H1 (cell line): ENCODE measurements at regions not wholly inside any gene's neighbourhood (a gene's known extent, or its start where the extent isn't known, plus 50 kb on each side); places are given as distances from the start of the nearest gene placed in this dataset.

ENCODE experiments used
- CTCF ChIA-PET: fragments of 300-600 bp; sonication (Branson Sonifier 250); formaldehyde crosslinking; loops from one replicate; lab custom pipeline; 2021; ENCODE audit not compliant: partially characterized antibody; lab: Charles Lee
- POLR2A ChIA-PET: fragments of 300-600 bp; sonication (Branson Sonifier 250); formaldehyde crosslinking; loops from one replicate; lab custom pipeline; 2021; ENCODE audit warnings: inconsistent platforms; ENCODE audit not compliant: partially characterized antibody; lab: Charles Lee
- DNase-seq, 2 experiments: peaks; one replicate each; pipeline versions ENCODE4 v3.0.0 to v3.0.0-alpha.2; 2010 to 2022; ENCODE audit warnings: low spot score in 2 of 2, low read depth in 1 of 2, mixed read lengths in 1 of 2
- FAIRE-seq: peaks from 2 replicates; lab custom pipeline; 2011; peaks lifted over from hg19 to GRCh38; lab: Jason Lieb, UNC
- H2AFZ ChIP-seq: 2 replicates; pipeline ENCODE4 v1.8.1; 2012; ENCODE audit warnings: low read length, inconsistent platforms
- H2AK5ac ChIP-seq: 2 replicates; pipeline ENCODE4 v1.6.1; 2013; ENCODE audit warnings: low read depth, low read length
- H2BK120ac ChIP-seq: replicated peaks from 2 replicates; pipeline ENCODE3; 2013; ENCODE audit warnings: low read depth, low read length, inconsistent platforms
- H2BK12ac ChIP-seq: 2 replicates; pipeline ENCODE4 v1.6.1; 2013; ENCODE audit warnings: low read depth, low read length
- H2BK15ac ChIP-seq: 2 replicates; pipeline ENCODE4 v1.6.1; 2013; ENCODE audit warnings: low read length
- H2BK20ac ChIP-seq: 2 replicates; pipeline ENCODE4 v1.6.1; 2013; ENCODE audit warnings: low read length
- H2BK5ac ChIP-seq: 2 replicates; pipeline ENCODE4 v1.6.1; 2013; ENCODE audit warnings: low read depth, low read length
- H3K14ac ChIP-seq: 2 replicates; pipeline ENCODE4 v1.6.1; 2013; ENCODE audit warnings: inconsistent platforms; ENCODE audit not compliant: insufficient read length
- H3K18ac ChIP-seq: 2 replicates; pipeline ENCODE4 v1.6.1; 2013; ENCODE audit warnings: low read length; ENCODE audit errors: extremely low read depth
- H3K23ac ChIP-seq: 2 replicates; pipeline ENCODE4 v1.6.1; 2013; ENCODE audit warnings: inconsistent platforms; ENCODE audit not compliant: insufficient read length
- H3K23me2 ChIP-seq: 2 replicates; pipeline ENCODE4 v1.6.1; 2013; ENCODE audit warnings: low read depth, low read length
- H3K27ac ChIP-seq: 2 replicates; pipeline ENCODE4 v1.6.1; 2011; ENCODE audit warnings: low read depth, low read length, inconsistent platforms
- H3K27me3 ChIP-seq, 4 experiments: replicated peaks in 1 of 4; 1 replicate in 1 of 4; 2 replicates in 3 of 4; pipeline versions ENCODE4 v1.6.1 to v1.8.1; 2011 to 2013; ENCODE audit warnings: low read length in 3 of 4, mild to moderate bottlenecking in 3 of 4, inconsistent platforms in 2 of 4, mixed read lengths in 2 of 4, moderate library complexity in 1 of 4; ENCODE audit not compliant: control insufficient read depth in 3 of 4, insufficient read depth in 3 of 4; ENCODE audit errors: extremely low read depth in 1 of 4
- H3K36me3 ChIP-seq, 4 experiments: 2 replicates each; pipeline versions ENCODE4 v1.6.1 to v1.8.1; 2011 to 2013; ENCODE audit warnings: mild to moderate bottlenecking in 4 of 4, low read length in 3 of 4, moderate library complexity in 2 of 4, control low read depth in 1 of 4, inconsistent platforms in 1 of 4; ENCODE audit not compliant: insufficient read depth in 4 of 4, control insufficient read depth in 2 of 4
- H3K4ac ChIP-seq: replicated peaks from 2 replicates; pipeline ENCODE3; 2013; ENCODE audit warnings: low read length, low read depth, mixed read lengths, inconsistent platforms; ENCODE audit not compliant: insufficient read length
- H3K4me1 ChIP-seq, 4 experiments: replicated peaks in 1 of 4; 1 replicate in 1 of 4; 2 replicates in 3 of 4; pipeline versions ENCODE4 v1.6.1 to v1.8.1; 2011 to 2013; ENCODE audit warnings: low read length in 3 of 4, inconsistent platforms in 2 of 4, mixed read lengths in 1 of 4; ENCODE audit not compliant: insufficient read depth in 4 of 4, control insufficient read depth in 3 of 4
- H3K4me2 ChIP-seq, 2 experiments: 2 replicates each; pipeline versions ENCODE4 v1.6.1 to v1.8.1; 2011 to 2013; ENCODE audit warnings: low read depth in 2 of 2, low read length in 2 of 2, control low read depth in 1 of 2, inconsistent platforms in 1 of 2, mild to moderate bottlenecking in 1 of 2; ENCODE audit not compliant: insufficient read depth in 1 of 2
- H3K4me3 ChIP-seq, 4 experiments: fragments of 200-600, 300-600 bp in 1 of 4; sonication (generic), shearing (Covaris generic), sonication (Bioruptor Twin) in 1 of 4; 2 replicates each; pipeline versions ENCODE4 v1.5.1 to v1.8.1; 2011 to 2016; ENCODE audit warnings: low read length in 4 of 4, low read depth in 3 of 4, control low read depth in 2 of 4, inconsistent platforms in 2 of 4, mild to moderate bottlenecking in 2 of 4, mixed read lengths in 1 of 4, moderate library complexity in 1 of 4; ENCODE audit not compliant: insufficient read depth in 2 of 4; ENCODE audit errors: extremely low read depth in 1 of 4
- H3K56ac ChIP-seq: replicated peaks from 2 replicates; pipeline ENCODE3; 2013; ENCODE audit warnings: low read depth, mild to moderate bottlenecking, mixed read lengths, low read length, inconsistent platforms; ENCODE audit not compliant: insufficient read length
- H3K79me1 ChIP-seq: 2 replicates; pipeline ENCODE4 v1.6.1; 2013; ENCODE audit warnings: low read depth, low read length, control low read depth
- H3K79me2 ChIP-seq, 2 experiments: 2 replicates each; pipeline versions ENCODE4 v1.6.1 to v1.8.1; 2012 to 2013; ENCODE audit warnings: low read length in 2 of 2, mild to moderate bottlenecking in 2 of 2, inconsistent platforms in 1 of 2; ENCODE audit not compliant: insufficient read depth in 2 of 2, control insufficient read depth in 1 of 2
- H3K9ac ChIP-seq, 4 experiments: replicated peaks in 1 of 4; 1 replicate in 1 of 4; 2 replicates in 3 of 4; pipeline versions ENCODE4 v1.6.1 to v1.8.1; 2011 to 2013; ENCODE audit warnings: low read depth in 3 of 4, low read length in 3 of 4, control low read depth in 2 of 4, mild to moderate bottlenecking in 2 of 4, moderate library complexity in 2 of 4, inconsistent platforms in 1 of 4; ENCODE audit errors: extremely low read depth in 1 of 4
- H3K9me3 ChIP-seq, 2 experiments: 2 replicates each; pipeline versions ENCODE4 v1.6.1 to v1.8.1; 2012 to 2013; ENCODE audit warnings: mild to moderate bottlenecking in 2 of 2, moderate library complexity in 2 of 2, control low read depth in 1 of 2, inconsistent platforms in 1 of 2, low read depth in 1 of 2, low read length in 1 of 2, mixed read lengths in 1 of 2; ENCODE audit not compliant: insufficient read depth in 2 of 2
- H4K20me1 ChIP-seq, 2 experiments: replicated peaks in 1 of 2; 2 replicates each; pipeline versions ENCODE3 to v1.8.1; 2011 to 2013; ENCODE audit warnings: inconsistent platforms in 2 of 2, low read length in 2 of 2, mild to moderate bottlenecking in 1 of 2; ENCODE audit not compliant: insufficient read depth in 2 of 2, control insufficient read depth in 1 of 2
- H4K5ac ChIP-seq: 2 replicates; pipeline ENCODE4 v1.6.1; 2013; ENCODE audit warnings: low read length, low read depth, mixed read lengths, inconsistent platforms; ENCODE audit not compliant: insufficient read length
- H4K8ac ChIP-seq: 2 replicates; pipeline ENCODE4 v1.8.0; 2013; ENCODE audit warnings: mild to moderate bottlenecking, moderate library complexity, low read length, inconsistent platforms; ENCODE audit not compliant: insufficient read depth; ENCODE audit errors: extremely low read depth
- H4K91ac ChIP-seq: replicated peaks from 2 replicates; pipeline ENCODE3; 2013; ENCODE audit warnings: low read length, mixed read lengths, inconsistent platforms; ENCODE audit not compliant: insufficient read length
- HDAC6 ChIP-seq: IDR thresholded peaks from one replicate; pipeline ENCODE4 v1.7.1; 2012; ENCODE audit warnings: low read depth, mild to moderate bottlenecking, inconsistent platforms, low read length, moderate library complexity
- RFX5 ChIP-seq: IDR thresholded peaks from 2 replicates; pipeline ENCODE4 v1.6.1; 2011; ENCODE audit warnings: low read depth, low read length, improper control_type of control experiment, borderline replicate concordance
- WGBS, 2 experiments: shearing (Covaris generic) in 1 of 2; methylation state at CpG; one replicate each; pipeline versions ENCODE4 v1.1.6 to v1.1.7; 2013 to 2015; ENCODE audit warnings: low lambda C conversion rate in 2 of 2, mixed read lengths in 2 of 2, inconsistent platforms in 1 of 2, low coverage in 1 of 2, missing lambda C conversion rate in 1 of 2; ENCODE audit not compliant: insufficient replicate concordance in 2 of 2, insufficient coverage in 1 of 2, insufficient read length in 1 of 2; ENCODE audit errors: extremely low coverage in 1 of 2, missing lambda C conversion rate in 1 of 2; 5-methylcytosine and 5-hydroxymethylcytosine counted together

GRCh38 chr21:35583566-35584216 is 476.6 kb downstream of the SETD4 start:
- no peak for TF ChIP-seq HDAC6
- TF ChIP-seq RFX5: no peak
- TF ChIP-seq, all 59 proteins: peak for 0
- Histone ChIP-seq H3K27ac (no peak overlapping the region), H3K79me1 (no peaks in the 10 kb centered on the region), H2BK15ac (no peak overlapping the region), H3K9me3 (no peaks in the 10 kb centered on the region), H2AK5ac (no peak overlapping the region), H3K23me2 (no peaks in the 10 kb centered on the region), H4K20me1 (no peaks in the 10 kb centered on the region), H4K91ac (no peak overlapping the region), H3K4ac (no peak overlapping the region), H3K9ac (no peak overlapping the region), H4K5ac (no peak overlapping the region), H2BK120ac (no peak overlapping the region), H2BK20ac (no peak overlapping the region), H2BK5ac (no peak overlapping the region), H3K79me2 (no peaks in the 10 kb centered on the region), H3K23ac (no peak overlapping the region), H3K36me3 (no peaks in the 10 kb centered on the region), H4K8ac (no peak overlapping the region), H3K18ac (no peak overlapping the region), H2BK12ac (no peak overlapping the region), H3K27me3 (no peaks in the 10 kb centered on the region), H3K4me3 (no peak overlapping the region), H2AFZ (no peak overlapping the region), H3K4me1 (peaks cover 0 to 5% (median 1%) of the 10 kb centered on the region in 4 experiments; a peak in 4 of 7 replicates), H3K14ac (no peak overlapping the region), H3K4me2 (no peak overlapping the region), H3K56ac (no peak overlapping the region)
- ChIA-PET CTCF (interaction anchor here (0.8 to 1.5 kb wide), 2 partner anchors 12 kb away, joined by 3 read pairs; no protein-coding TSS in a partner anchor), POLR2A (no interaction called here)
- DNase-seq (no peak), FAIRE-seq (no peak)
- 96% methylated on average over 8 of the region's 8 CpGs; no CpG with 5 or more reads in 1 of the 2 experiments for WGBS, 2 experiments
